HUES6 (cell line): ENCODE measurements at regions not wholly inside any gene's neighbourhood (a gene's known extent, or its start where the extent isn't known, plus 50 kb on each side); places are given as distances from the start of the nearest gene placed in this dataset.
"Not testable (repeated sequence)": the region's sequence is repeated elsewhere in the genome, so short reads cannot be mapped to it uniquely, and the experiment has no call there.

Experiments used
- H3K27ac ChIP-seq: 2 replicates; pipeline ENCODE4 v1.7.0; 2013; ENCODE audit warnings: low read depth, mild to moderate bottlenecking, low read length, inconsistent platforms
- H3K27me3 ChIP-seq: 2 replicates; pipeline ENCODE4 v1.6.1; 2013; ENCODE audit warnings: low read length; ENCODE audit not compliant: control insufficient read depth, insufficient read depth
- H3K36me3 ChIP-seq: 2 replicates; pipeline ENCODE4 v1.6.1; 2013; ENCODE audit warnings: low read length; ENCODE audit not compliant: control insufficient read depth, insufficient read depth
- H3K4me1 ChIP-seq: 2 replicates; pipeline ENCODE4 v1.6.1; 2013; ENCODE audit warnings: low read length; ENCODE audit not compliant: control insufficient read depth, insufficient read depth
- H3K4me3 ChIP-seq: 2 replicates; pipeline ENCODE4 v1.5.1; 2013; ENCODE audit warnings: low read depth, low read length
- H3K9ac ChIP-seq: one replicate; pipeline ENCODE4 v1.6.1; 2013; ENCODE audit warnings: mild to moderate bottlenecking, low read length
- H3K9me3 ChIP-seq: 2 replicates; pipeline ENCODE4 v1.6.1; 2013; ENCODE audit warnings: low read depth, low read length; ENCODE audit not compliant: control insufficient read depth, insufficient read depth

GRCh38 chr2:87458938-87459337 is 288.9 kb upstream of the PLGLB2 start:
- H3K36me3 ChIP-seq, H3K4me3 ChIP-seq, H3K9me3 ChIP-seq, H3K4me1 ChIP-seq, H3K9ac ChIP-seq, H3K27me3 ChIP-seq, H3K27ac ChIP-seq: not testable (repeated sequence)

- not testable (repeated sequence) for H3K4me1 ChIP-seq, H3K4me3 ChIP-seq, H3K27me3 ChIP-seq, H3K9me3 ChIP-seq, H3K36me3 ChIP-seq, H3K27ac ChIP-seq, H3K9ac ChIP-seq
Measured at GRCh38 chr2:87460104-87460503, 287.8 kb upstream of the PLGLB2 start.

DNA sequence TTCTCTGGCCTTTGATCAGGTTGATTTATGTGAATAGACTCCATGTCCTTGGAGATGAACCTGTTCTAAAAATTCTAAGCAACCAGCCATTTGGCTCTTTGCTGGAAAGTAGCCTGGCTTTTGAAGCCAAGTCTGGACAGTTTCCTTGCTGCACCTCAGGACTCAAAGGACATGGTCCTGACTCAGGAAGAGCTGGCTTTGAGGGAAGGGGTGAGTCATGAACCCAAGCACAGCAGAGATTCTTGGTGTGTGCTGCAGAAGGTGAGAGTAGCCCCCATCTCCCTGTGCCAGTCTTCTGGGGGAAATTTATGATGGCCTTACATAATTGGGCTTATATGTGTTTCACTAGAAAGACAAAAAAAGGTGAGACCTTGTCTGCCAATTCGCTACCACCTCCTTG is 287.2 kb upstream of the PLGLB2 start:
- not testable (repeated sequence) for H3K36me3 ChIP-seq, H3K4me1 ChIP-seq, H3K27me3 ChIP-seq, H3K4me3 ChIP-seq, H3K9ac ChIP-seq, H3K27ac ChIP-seq, H3K9me3 ChIP-seq

DNA sequence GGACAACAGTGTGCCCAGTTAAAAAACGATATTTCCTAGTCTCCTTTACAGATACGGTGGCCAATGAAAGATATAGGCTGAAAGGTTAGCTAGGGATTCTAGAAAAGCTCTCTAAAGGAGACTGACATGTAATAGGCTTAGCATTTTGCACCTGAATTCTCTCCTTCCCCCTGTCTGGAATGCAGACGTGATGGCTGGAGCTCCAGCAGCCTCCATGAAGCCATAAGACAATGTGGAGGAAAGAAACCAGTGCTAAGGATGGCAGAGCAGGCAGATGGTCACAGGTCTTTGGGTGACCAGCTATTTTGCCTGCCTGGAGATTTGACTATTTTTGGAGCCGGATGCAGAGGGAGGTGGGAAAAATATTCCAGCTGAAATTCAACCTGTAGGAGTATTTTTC is 286.2 kb upstream of the PLGLB2 start:
- not testable (repeated sequence) for H3K36me3 ChIP-seq, H3K9ac ChIP-seq

GRCh38 chr2:87464219-87464618 is 283.7 kb upstream of the PLGLB2 start:
- not testable (repeated sequence) for H3K36me3 ChIP-seq, H3K4me3 ChIP-seq

More for the DNA sequence above, 286.2 kb upstream of the PLGLB2 start:
- not testable (repeated sequence) for H3K27ac ChIP-seq, H3K9me3 ChIP-seq, H3K27me3 ChIP-seq, H3K4me3 ChIP-seq, H3K4me1 ChIP-seq

DNA sequence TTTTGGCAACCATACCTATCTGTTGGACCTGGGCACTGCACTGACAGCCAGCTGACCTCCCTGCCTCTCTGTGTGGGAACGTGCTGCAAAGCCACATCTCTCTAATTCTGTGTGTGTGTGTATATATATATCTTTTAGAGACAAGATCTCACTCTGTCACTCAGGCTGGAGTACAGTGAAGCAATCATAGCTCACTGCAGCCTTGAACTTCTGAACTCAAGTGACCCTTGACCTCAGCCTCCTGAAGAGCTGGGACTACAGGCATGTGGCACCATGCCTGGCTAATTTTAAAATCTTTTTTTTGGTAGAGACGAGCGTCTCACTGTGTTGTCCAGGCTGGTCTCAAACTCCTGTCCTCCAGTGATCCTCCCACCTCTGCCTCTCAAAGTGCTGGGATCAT is 282.2 kb upstream of the PLGLB2 start:
- not testable (repeated sequence) for H3K4me1 ChIP-seq

More at GRCh38 chr2:87464219-87464618, 283.7 kb upstream of the PLGLB2 start:
- H3K9ac ChIP-seq, H3K4me1 ChIP-seq, H3K27ac ChIP-seq, H3K27me3 ChIP-seq, H3K9me3 ChIP-seq: not testable (repeated sequence)

GRCh38 chr2:87466591-87467120 is 281.2 kb upstream of the PLGLB2 start:
- not testable (repeated sequence) for H3K27me3 ChIP-seq, H3K4me1 ChIP-seq, H3K9me3 ChIP-seq, H3K4me3 ChIP-seq, H3K36me3 ChIP-seq, H3K27ac ChIP-seq, H3K9ac ChIP-seq

More for the DNA sequence above, 282.2 kb upstream of the PLGLB2 start:
- H3K27me3 ChIP-seq, H3K9me3 ChIP-seq, H3K4me3 ChIP-seq, H3K27ac ChIP-seq, H3K9ac ChIP-seq, H3K36me3 ChIP-seq: not testable (repeated sequence)

- not testable (repeated sequence) for H3K4me1 ChIP-seq, H3K9me3 ChIP-seq, H3K27me3 ChIP-seq, H3K27ac ChIP-seq, H3K36me3 ChIP-seq, H3K4me3 ChIP-seq, H3K9ac ChIP-seq
Measured at GRCh38 chr2:87468429-87468981, 279.4 kb upstream of the PLGLB2 start.

DNA sequence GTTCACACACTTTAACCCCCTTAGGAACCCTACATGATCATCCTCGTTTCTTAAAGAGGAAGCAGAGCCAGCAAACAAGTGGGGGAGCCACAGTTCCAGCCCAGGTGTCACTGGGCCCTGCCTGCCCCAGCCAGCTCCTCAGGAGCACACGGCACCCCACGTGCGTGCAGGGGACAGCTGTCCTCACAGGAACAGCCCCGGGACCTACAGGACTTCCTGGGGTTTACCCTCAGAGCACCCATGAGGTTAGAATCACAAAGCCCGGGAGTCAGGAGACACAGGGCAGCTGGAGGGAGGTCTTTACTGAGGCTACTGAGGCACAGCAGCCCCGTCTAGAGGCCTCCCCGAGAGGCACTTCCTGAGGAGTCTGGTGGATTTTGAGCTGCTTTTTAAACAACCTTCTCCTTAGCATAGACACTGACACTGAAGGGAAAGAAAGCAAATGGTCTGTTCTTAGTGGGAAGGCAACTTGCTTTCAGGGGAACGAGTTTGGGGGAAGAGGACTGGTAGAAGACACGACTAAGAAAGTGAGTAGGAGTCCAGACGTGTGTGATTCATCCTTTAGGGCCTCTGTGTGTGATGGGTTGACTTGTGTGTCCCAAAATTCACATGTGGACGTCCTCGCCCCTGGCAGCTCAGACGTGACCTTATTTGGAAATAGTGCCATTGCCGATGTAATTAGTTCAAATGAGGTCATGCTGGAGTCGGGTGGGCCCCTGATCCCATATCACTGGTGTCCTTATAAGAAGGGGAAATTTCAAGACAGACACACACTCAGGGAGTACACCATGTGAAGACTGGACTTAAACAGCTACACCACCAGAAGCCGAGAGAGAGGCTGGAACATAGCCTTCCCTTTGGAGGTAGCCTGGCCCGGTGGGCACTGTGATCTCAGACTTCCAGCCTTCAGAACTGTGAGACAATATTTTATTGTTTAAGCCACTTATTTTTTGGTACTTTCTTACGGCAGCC is 278.4 kb upstream of the PLGLB2 start:
- H3K9me3 ChIP-seq, H3K4me1 ChIP-seq, H3K4me3 ChIP-seq, H3K36me3 ChIP-seq, H3K27me3 ChIP-seq: not testable (repeated sequence)
- Histone ChIP-seq H3K9ac (peak overlapping the region; percentile 74), H3K27ac (peak overlapping the region; percentile 50; the same call in 1 of the 2 replicates)

GRCh38 chr2:87470381-87471380 is 277.2 kb upstream of the PLGLB2 start:
- not testable (repeated sequence) for H3K27me3 ChIP-seq, H3K9me3 ChIP-seq, H3K4me3 ChIP-seq, H3K9ac ChIP-seq, H3K27ac ChIP-seq, H3K36me3 ChIP-seq, H3K4me1 ChIP-seq
